ENCODE measurements at regions not wholly inside any gene's neighbourhood (a gene's known extent, or its start where the extent isn't known, plus 50 kb on each side); places are given as distances from the start of the nearest gene placed in this dataset.

GRCh38 chr10:129364949-129365348, 102.1 kb upstream of the MGMT start:
- Histone ChIP-seq H3K79me2 (ENCODE audit: low read length) (no peaks in the 10 kb centered on the region), H3K4me3 (ENCODE audit: low read length) (no peak overlapping the region), H3K36me3 (ENCODE audit: insufficient read depth, low read length) (no peaks in the 10 kb centered on the region), H3K27me3 (ENCODE audit: low read length) (no peaks in the 10 kb centered on the region), H3K27ac (ENCODE audit: low read length) (no peak overlapping the region), H3K9ac (ENCODE audit: low read length) (no peak overlapping the region), H3K9me2 (replicated peaks; ENCODE audit: insufficient read depth, low read length) (no peaks in the 10 kb centered on the region), H2AFZ (ENCODE audit: low read length) (no peak overlapping the region), H3K4me1 (ENCODE audit: low read length) (no peaks in the 10 kb centered on the region), H3K4me2 (ENCODE audit: low read depth, low read length, poor library complexity, severe bottlenecking) (no peak overlapping the region), H4K20me1 (ENCODE audit: insufficient read depth, low read depth, low read length) (no peaks in the 10 kb centered on the region), H3K9me3 (ENCODE audit: low read length) (no peaks in the 10 kb centered on the region)
- DNase-seq, result no peak

GRCh38 chr10:129365767-129366402, 101.2 kb upstream of the MGMT start:
- H3K4me1 ChIP-seq (ENCODE audit: low read length), result no peaks in the 10 kb centered on the region
- no peak overlapping the region for H3K4me2 ChIP-seq (ENCODE audit: low read depth, low read length, poor library complexity, severe bottlenecking)
- no peaks in the 10 kb centered on the region for H4K20me1 ChIP-seq (ENCODE audit: insufficient read depth, low read depth, low read length)
- H2AFZ ChIP-seq (ENCODE audit: low read length), result no peak overlapping the region
- H3K79me2 ChIP-seq (ENCODE audit: low read length), result no peaks in the 10 kb centered on the region
- no peaks in the 10 kb centered on the region for H3K27me3 ChIP-seq (ENCODE audit: low read length)
- H3K27ac ChIP-seq (ENCODE audit: low read length), result no peak overlapping the region
- peak; percentile 54 for DNase-seq
- no peak overlapping the region for H3K4me3 ChIP-seq (ENCODE audit: low read length)
- no peaks in the 10 kb centered on the region for H3K36me3 ChIP-seq (ENCODE audit: insufficient read depth, low read length)
- no peak overlapping the region for H3K9ac ChIP-seq (ENCODE audit: low read length)
- no peaks in the 10 kb centered on the region for H3K9me2 ChIP-seq (replicated peaks; ENCODE audit: insufficient read depth, low read length)
- H3K9me3 ChIP-seq (ENCODE audit: low read length), result no peaks in the 10 kb centered on the region

- DNase-seq, result no peak
- no peak overlapping the region for H3K4me3 ChIP-seq (ENCODE audit: low read length)
- no peaks in the 10 kb centered on the region for H4K20me1 ChIP-seq (ENCODE audit: insufficient read depth, low read depth, low read length)
- no peak overlapping the region for H2AFZ ChIP-seq (ENCODE audit: low read length)
- H3K9ac ChIP-seq (ENCODE audit: low read length), result no peak overlapping the region
- H3K9me3 ChIP-seq (ENCODE audit: low read length), result no peaks in the 10 kb centered on the region
- no peaks in the 10 kb centered on the region for H3K9me2 ChIP-seq (replicated peaks; ENCODE audit: insufficient read depth, low read length)
- H3K79me2 ChIP-seq (ENCODE audit: low read length), result no peaks in the 10 kb centered on the region
- H3K4me2 ChIP-seq (ENCODE audit: low read depth, low read length, poor library complexity, severe bottlenecking), result no peak overlapping the region
- H3K27ac ChIP-seq (ENCODE audit: low read length), result no peak overlapping the region
- no peaks in the 10 kb centered on the region for H3K27me3 ChIP-seq (ENCODE audit: low read length)
- no peaks in the 10 kb centered on the region for H3K36me3 ChIP-seq (ENCODE audit: insufficient read depth, low read length)
- no peaks in the 10 kb centered on the region for H3K4me1 ChIP-seq (ENCODE audit: low read length)
Observed at GRCh38 chr10:129366450-129366849, 100.6 kb upstream of the MGMT start.

- Histone ChIP-seq H3K36me3 (ENCODE audit: insufficient read depth, low read length) (no peaks in the 10 kb centered on the region), H4K20me1 (ENCODE audit: insufficient read depth, low read depth, low read length) (no peaks in the 10 kb centered on the region), H3K9me2 (replicated peaks; ENCODE audit: insufficient read depth, low read length) (no peaks in the 10 kb centered on the region), H3K4me3 (ENCODE audit: low read length) (no peak overlapping the region), H3K9ac (ENCODE audit: low read length) (no peak overlapping the region), H3K4me2 (ENCODE audit: low read depth, low read length, poor library complexity, severe bottlenecking) (no peak overlapping the region), H3K27ac (ENCODE audit: low read length) (no peak overlapping the region), H3K79me2 (ENCODE audit: low read length) (no peaks in the 10 kb centered on the region), H2AFZ (ENCODE audit: low read length) (no peak overlapping the region), H3K4me1 (ENCODE audit: low read length) (no peaks in the 10 kb centered on the region), H3K9me3 (ENCODE audit: low read length) (no peaks in the 10 kb centered on the region), H3K27me3 (ENCODE audit: low read length) (no peaks in the 10 kb centered on the region)
- no peak for DNase-seq
Observed at GRCh38 chr10:129369566-129369965, 97.5 kb upstream of the MGMT start.

GRCh38 chr10:129371541-129371940, 95.5 kb upstream of the MGMT start:
- no peaks in the 10 kb centered on the region for H3K79me2 ChIP-seq (ENCODE audit: low read length)
- H3K9ac ChIP-seq (ENCODE audit: low read length), result no peak overlapping the region
- no peak overlapping the region for H3K27ac ChIP-seq (ENCODE audit: low read length)
- H3K36me3 ChIP-seq (ENCODE audit: insufficient read depth, low read length), result no peaks in the 10 kb centered on the region
- H4K20me1 ChIP-seq (ENCODE audit: insufficient read depth, low read depth, low read length), result no peaks in the 10 kb centered on the region
- DNase-seq, result no peak
- no peak overlapping the region for H2AFZ ChIP-seq (ENCODE audit: low read length)
- no peaks in the 10 kb centered on the region for H3K9me2 ChIP-seq (replicated peaks; ENCODE audit: insufficient read depth, low read length)
- no peaks in the 10 kb centered on the region for H3K9me3 ChIP-seq (ENCODE audit: low read length)
- H3K4me3 ChIP-seq (ENCODE audit: low read length), result no peak overlapping the region
- no peaks in the 10 kb centered on the region for H3K4me1 ChIP-seq (ENCODE audit: low read length)
- no peak overlapping the region for H3K4me2 ChIP-seq (ENCODE audit: low read depth, low read length, poor library complexity, severe bottlenecking)
- H3K27me3 ChIP-seq (ENCODE audit: low read length), result no peaks in the 10 kb centered on the region

GRCh38 chr10:129372172-129372571, 94.9 kb upstream of the MGMT start:
- no peaks in the 10 kb centered on the region for H3K27me3 ChIP-seq (ENCODE audit: low read length)
- no peak for DNase-seq
- no peaks in the 10 kb centered on the region for H3K4me1 ChIP-seq (ENCODE audit: low read length)
- no peaks in the 10 kb centered on the region for H4K20me1 ChIP-seq (ENCODE audit: insufficient read depth, low read depth, low read length)
- no peak overlapping the region for H2AFZ ChIP-seq (ENCODE audit: low read length)
- H3K9me2 ChIP-seq (replicated peaks; ENCODE audit: insufficient read depth, low read length), result no peaks in the 10 kb centered on the region
- H3K4me2 ChIP-seq (ENCODE audit: low read depth, low read length, poor library complexity, severe bottlenecking), result no peak overlapping the region
- H3K79me2 ChIP-seq (ENCODE audit: low read length), result no peaks in the 10 kb centered on the region
- no peak overlapping the region for H3K9ac ChIP-seq (ENCODE audit: low read length)
- H3K9me3 ChIP-seq (ENCODE audit: low read length), result no peaks in the 10 kb centered on the region
- H3K36me3 ChIP-seq (ENCODE audit: insufficient read depth, low read length), result no peaks in the 10 kb centered on the region
- no peak overlapping the region for H3K4me3 ChIP-seq (ENCODE audit: low read length)
- no peak overlapping the region for H3K27ac ChIP-seq (ENCODE audit: low read length)

- Histone ChIP-seq H2AFZ (ENCODE audit: low read length) (no peak overlapping the region), H3K9me2 (replicated peaks; ENCODE audit: insufficient read depth, low read length) (no peaks in the 10 kb centered on the region), H3K27me3 (ENCODE audit: low read length) (no peaks in the 10 kb centered on the region), H3K4me2 (ENCODE audit: low read depth, low read length, poor library complexity, severe bottlenecking) (no peak overlapping the region), H3K4me1 (ENCODE audit: low read length) (no peaks in the 10 kb centered on the region), H3K36me3 (ENCODE audit: insufficient read depth, low read length) (no peaks in the 10 kb centered on the region), H3K79me2 (ENCODE audit: low read length) (no peaks in the 10 kb centered on the region), H3K9ac (ENCODE audit: low read length) (no peak overlapping the region), H3K4me3 (ENCODE audit: low read length) (no peak overlapping the region), H3K27ac (ENCODE audit: low read length) (no peak overlapping the region), H3K9me3 (ENCODE audit: low read length) (no peaks in the 10 kb centered on the region), H4K20me1 (ENCODE audit: insufficient read depth, low read depth, low read length) (no peaks in the 10 kb centered on the region)
- no peak for DNase-seq
Observed at GRCh38 chr10:129373231-129373630, 93.8 kb upstream of the MGMT start.

- Histone ChIP-seq H3K9me3 (ENCODE audit: low read length) (no peaks in the 10 kb centered on the region), H3K9ac (ENCODE audit: low read length) (no peak overlapping the region), H3K4me3 (ENCODE audit: low read length) (no peak overlapping the region), H2AFZ (ENCODE audit: low read length) (no peak overlapping the region), H3K79me2 (ENCODE audit: low read length) (no peaks in the 10 kb centered on the region), H3K4me2 (ENCODE audit: low read depth, low read length, poor library complexity, severe bottlenecking) (no peak overlapping the region), H4K20me1 (ENCODE audit: insufficient read depth, low read depth, low read length) (no peaks in the 10 kb centered on the region), H3K4me1 (ENCODE audit: low read length) (no peaks in the 10 kb centered on the region), H3K9me2 (replicated peaks; ENCODE audit: insufficient read depth, low read length) (no peaks in the 10 kb centered on the region), H3K36me3 (ENCODE audit: insufficient read depth, low read length) (no peaks in the 10 kb centered on the region), H3K27ac (ENCODE audit: low read length) (no peak overlapping the region), H3K27me3 (ENCODE audit: low read length) (no peaks in the 10 kb centered on the region)
- DNase-seq, result no peak
Observed at GRCh38 chr10:129373718-129374117, 93.3 kb upstream of the MGMT start.

GRCh38 chr10:129375171-129375570, 91.9 kb upstream of the MGMT start:
- H3K9me3 ChIP-seq (ENCODE audit: low read length), result no peaks in the 10 kb centered on the region
- no peaks in the 10 kb centered on the region for H4K20me1 ChIP-seq (ENCODE audit: insufficient read depth, low read depth, low read length)
- H3K27me3 ChIP-seq (ENCODE audit: low read length), result no peaks in the 10 kb centered on the region
- H3K4me3 ChIP-seq (ENCODE audit: low read length), result no peak overlapping the region
- H2AFZ ChIP-seq (ENCODE audit: low read length), result no peak overlapping the region
- no peaks in the 10 kb centered on the region for H3K9me2 ChIP-seq (replicated peaks; ENCODE audit: insufficient read depth, low read length)
- no peaks in the 10 kb centered on the region for H3K79me2 ChIP-seq (ENCODE audit: low read length)
- DNase-seq, result no peak
- H3K4me2 ChIP-seq (ENCODE audit: low read depth, low read length, poor library complexity, severe bottlenecking), result no peak overlapping the region
- no peak overlapping the region for H3K9ac ChIP-seq (ENCODE audit: low read length)
- no peaks in the 10 kb centered on the region for H3K4me1 ChIP-seq (ENCODE audit: low read length)
- H3K36me3 ChIP-seq (ENCODE audit: insufficient read depth, low read length), result no peaks in the 10 kb centered on the region
- no peak overlapping the region for H3K27ac ChIP-seq (ENCODE audit: low read length)
